PC-3 (cell line): ENCODE measurements at regions not wholly inside any gene's neighbourhood (a gene's known extent, or its start where the extent isn't known, plus 50 kb on each side); places are given as distances from the start of the nearest gene placed in this dataset.

Source experiments
- ATAC-seq: fragments of 200-7000 bp; cut with Tn5 transposase; 2 replicates; pipeline ENCODE4 v1.9.1; 2020; ENCODE audit warnings: mild to moderate bottlenecking, moderate library complexity
- BruUV-seq: library from RNA; stranded (reverse); fragments of 400-500 nt; replicated peaks from 2 replicates; lab custom pipeline; 2021; lab: Mats Ljungman, UMichigan
- CTCF ChIA-PET: fragments of 300-600 bp; sonication (Branson Sonifier 250); formaldehyde crosslinking; loops from one replicate; lab custom pipeline; 2022; ENCODE audit warnings: antibody characterized with exemption; lab: Charles Lee
- POLR2A ChIA-PET: fragments of 300-600 bp; sonication (Branson Sonifier 250); formaldehyde crosslinking; loops from one replicate; lab custom pipeline; 2022; ENCODE audit warnings: antibody characterized with exemption; ENCODE audit not compliant: unreplicated experiment; lab: Charles Lee
- DNase-seq: peaks from one replicate; pipeline ENCODE4 v3.0.0-alpha.2; 2015
- H2AFZ ChIP-seq: fragments of 300-600 bp; sonication (generic); 2 replicates; pipeline ENCODE4 v1.6.0; 2016; ENCODE audit warnings: antibody characterized with exemption, low read length
- H3F3A ChIP-seq: fragments of 300-600 bp; sonication (generic); one replicate; pipeline ENCODE4 v1.6.0; 2017; ENCODE audit warnings: antibody characterized with exemption, low read length, control low read depth, mild to moderate bottlenecking; ENCODE audit not compliant: unreplicated experiment
- H3K27ac ChIP-seq: fragments of 300-600 bp; sonication (generic); 2 replicates; pipeline ENCODE4 v1.5.1; 2016; ENCODE audit warnings: mild to moderate bottlenecking, low read length
- H3K27me3 ChIP-seq: fragments of 300-600 bp; sonication (generic); 2 replicates; pipeline ENCODE4 v1.6.1; 2016; ENCODE audit warnings: low read length, mixed read lengths
- H3K36me3 ChIP-seq: fragments of 300-600 bp; sonication (generic); 2 replicates; pipeline ENCODE4 v1.6.1; 2016; ENCODE audit warnings: low read depth, mixed run types, low read length, mixed read lengths
- H3K4me1 ChIP-seq: fragments of 300-600 bp; sonication (generic); 2 replicates; pipeline ENCODE4 v1.5.1; 2016; ENCODE audit warnings: low read length; ENCODE audit not compliant: insufficient read depth
- H3K4me2 ChIP-seq: fragments of 300-600 bp; sonication (generic); 2 replicates; pipeline ENCODE4 v1.6.0; 2016; ENCODE audit warnings: low read length
- H3K4me3 ChIP-seq: fragments of 300-600 bp; sonication (generic); 2 replicates; pipeline ENCODE4 v1.5.1; 2016; ENCODE audit warnings: mild to moderate bottlenecking, low read length, mixed read lengths
- H3K79me2 ChIP-seq: fragments of 300-600 bp; sonication (generic); 2 replicates; pipeline ENCODE4 v1.6.1; 2017; ENCODE audit warnings: low read length, mixed read lengths
- H3K9ac ChIP-seq: fragments of 300-600 bp; sonication (generic); 2 replicates; pipeline ENCODE4 v1.6.0; 2016; ENCODE audit warnings: mild to moderate bottlenecking, low read length
- H3K9me2 ChIP-seq: fragments of 300-600 bp; sonication (generic); replicated peaks from 2 replicates; pipeline ENCODE4 v1.6.1; 2016; ENCODE audit warnings: mixed run types, low read length, mixed read lengths
- H3K9me3 ChIP-seq: fragments of 300-600 bp; sonication (generic); 2 replicates; pipeline ENCODE4 v1.6.1; 2016; ENCODE audit warnings: low read length, mixed read lengths
- H4K20me1 ChIP-seq: fragments of 300-600 bp; sonication (generic); 2 replicates; pipeline ENCODE4 v1.6.1; 2016; ENCODE audit warnings: low read length, mixed read lengths
- EZH2 ChIP-seq: fragments of 300-600 bp; sonication (generic); IDR thresholded peaks from one replicate; pipeline ENCODE4 v1.6.1; 2017; ENCODE audit warnings: antibody characterized with exemption, mild to moderate bottlenecking, low read length; ENCODE audit not compliant: unreplicated experiment
- EZH2phosphoT487 ChIP-seq: fragments of 300-600 bp; sonication (generic); IDR thresholded peaks from 2 replicates; pipeline ENCODE4 v1.6.1; 2018; ENCODE audit warnings: mild to moderate bottlenecking, antibody characterized with exemption, low read length, borderline replicate concordance
- intact Hi-C: fragments of 100-400 bp; cut with micrococcal nuclease; formaldehyde crosslinking; loops from 2 replicates; pipeline ENCODE4 v1.9.0; 2023
- TF ChIP-seq, protein P1 (sequence below): fragments of 300-600 bp; sonication (generic); conservative IDR thresholded peaks from 2 replicates; pipeline ENCODE4 v1.5.1; 2017; ENCODE audit warnings: antibody characterized with exemption, low read depth, mild to moderate bottlenecking, low read length

DNA sequence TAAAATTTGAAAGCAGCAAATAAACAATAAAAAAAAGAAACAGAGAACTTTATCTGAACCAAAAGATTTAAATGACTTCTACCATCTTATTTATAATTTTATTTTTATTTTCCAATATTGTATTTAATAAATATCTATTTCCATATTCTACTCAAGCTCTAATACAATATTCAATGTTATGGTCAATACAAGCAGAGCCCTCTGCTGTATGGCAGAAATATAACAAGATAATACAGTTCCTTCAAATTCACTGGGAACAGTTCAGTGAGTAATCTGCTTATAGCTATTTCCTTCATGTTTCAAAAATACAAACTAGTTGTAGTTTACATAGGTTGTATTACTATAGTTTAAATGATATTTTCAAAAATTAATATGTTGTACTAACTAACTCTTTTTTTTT is 332.7 kb downstream of the PRDM9 start:
- TF ChIP-seq EZH2phosphoT487 (no peak), EZH2 (no peak)
- TF ChIP-seq, protein P1, sequence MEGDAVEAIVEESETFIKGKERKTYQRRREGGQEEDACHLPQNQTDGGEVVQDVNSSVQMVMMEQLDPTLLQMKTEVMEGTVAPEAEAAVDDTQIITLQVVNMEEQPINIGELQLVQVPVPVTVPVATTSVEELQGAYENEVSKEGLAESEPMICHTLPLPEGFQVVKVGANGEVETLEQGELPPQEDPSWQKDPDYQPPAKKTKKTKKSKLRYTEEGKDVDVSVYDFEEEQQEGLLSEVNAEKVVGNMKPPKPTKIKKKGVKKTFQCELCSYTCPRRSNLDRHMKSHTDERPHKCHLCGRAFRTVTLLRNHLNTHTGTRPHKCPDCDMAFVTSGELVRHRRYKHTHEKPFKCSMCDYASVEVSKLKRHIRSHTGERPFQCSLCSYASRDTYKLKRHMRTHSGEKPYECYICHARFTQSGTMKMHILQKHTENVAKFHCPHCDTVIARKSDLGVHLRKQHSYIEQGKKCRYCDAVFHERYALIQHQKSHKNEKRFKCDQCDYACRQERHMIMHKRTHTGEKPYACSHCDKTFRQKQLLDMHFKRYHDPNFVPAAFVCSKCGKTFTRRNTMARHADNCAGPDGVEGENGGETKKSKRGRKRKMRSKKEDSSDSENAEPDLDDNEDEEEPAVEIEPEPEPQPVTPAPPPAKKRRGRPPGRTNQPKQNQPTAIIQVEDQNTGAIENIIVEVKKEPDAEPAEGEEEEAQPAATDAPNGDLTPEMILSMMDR, result peak; percentile 33; the same call in 1 of the 2 replicates
- intact Hi-C loops, result no loop called here
- H3F3A ChIP-seq, result no peaks in the 10 kb centered on the region

DNA sequence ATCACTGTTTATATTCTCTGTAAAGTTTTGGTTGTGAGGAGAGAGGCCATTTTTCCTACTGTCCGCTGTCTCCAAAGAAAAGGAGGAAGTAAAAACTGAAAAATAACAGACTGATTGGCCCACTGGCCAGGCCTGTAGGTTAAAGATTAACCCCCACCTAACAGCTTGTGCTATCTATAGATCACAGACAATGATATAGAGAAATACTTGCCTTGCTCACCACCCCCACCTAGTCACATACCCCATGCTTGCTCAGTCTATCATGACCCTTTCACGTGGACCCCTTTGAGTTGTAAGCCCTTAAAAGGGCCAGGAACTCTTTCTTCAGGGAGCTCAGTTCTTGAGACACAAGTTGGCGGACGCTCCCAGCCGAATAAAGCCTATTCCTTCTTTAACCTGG is 357.4 kb downstream of the PRDM9 start:
- BruUV-seq, result no TSS peak
- DNase-seq, result no peak

More for the DNA sequence above, 332.7 kb downstream of the PRDM9 start:
- no peaks in the 10 kb centered on the region for H3K36me3 ChIP-seq
- no peak overlapping the region for H3K9ac ChIP-seq
- no peak overlapping the region for H3K27ac ChIP-seq
- no peak overlapping the region for H2AFZ ChIP-seq
- no peaks in the 10 kb centered on the region for H3K4me1 ChIP-seq
- H3K79me2 ChIP-seq, result no peaks in the 10 kb centered on the region
- H3K4me2 ChIP-seq, result no peak overlapping the region
- no peak overlapping the region for H3K4me3 ChIP-seq
- H4K20me1 ChIP-seq, result no peaks in the 10 kb centered on the region
- no peaks in the 10 kb centered on the region for H3K27me3 ChIP-seq
- no peaks in the 10 kb centered on the region for H3K9me2 ChIP-seq
- peak; percentile 60 for ATAC-seq
- BruUV-seq, result no TSS peak
- ChIA-PET CTCF (interaction anchor here (0.7 kb wide), 2 partner anchors 20 to 93 kb away, joined by 3 read pairs; no protein-coding TSS in a partner anchor), POLR2A (no interaction called here)
- H3K9me3 ChIP-seq, result no peaks in the 10 kb centered on the region
- peak; percentile 22 for DNase-seq

DNA sequence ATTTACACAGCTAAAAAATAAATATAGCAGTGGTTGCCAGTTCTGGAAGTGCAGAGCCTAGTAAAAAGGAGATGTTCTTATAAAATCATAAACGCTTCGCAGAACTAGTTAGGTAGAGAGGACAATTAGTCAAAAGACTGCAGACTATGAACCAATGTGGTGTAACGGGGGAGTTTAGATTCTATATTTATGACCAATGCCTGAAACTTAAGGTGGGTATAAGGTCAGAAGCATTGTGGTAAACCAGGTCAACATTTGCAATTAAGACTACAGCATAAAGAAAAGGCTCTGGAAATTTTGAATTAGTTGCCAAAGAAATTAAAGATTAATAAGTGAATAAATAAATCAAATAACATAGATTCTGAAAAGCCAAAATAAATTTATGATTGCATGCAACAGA is 370.4 kb downstream of the PRDM9 start:
- no peaks in the 10 kb centered on the region for H3K9me2 ChIP-seq
- H3K27ac ChIP-seq, result no peak overlapping the region
- intact Hi-C loops, result no loop called here
- H3F3A ChIP-seq, result no peaks in the 10 kb centered on the region
- TF ChIP-seq EZH2, result no peak
- TF ChIP-seq, protein P1, result no peak
- no peak for TF ChIP-seq EZH2phosphoT487
- BruUV-seq, result no TSS peak
- no peaks in the 10 kb centered on the region for H3K4me1 ChIP-seq
- H4K20me1 ChIP-seq, result no peaks in the 10 kb centered on the region
- ChIA-PET CTCF (no interaction called here), POLR2A (no interaction called here)
- H3K9ac ChIP-seq, result no peak overlapping the region
- no peak overlapping the region for H2AFZ ChIP-seq
- H3K79me2 ChIP-seq, result no peaks in the 10 kb centered on the region
- no peak overlapping the region for H3K4me2 ChIP-seq
- no peaks in the 10 kb centered on the region for H3K9me3 ChIP-seq
- no peaks in the 10 kb centered on the region for H3K36me3 ChIP-seq
- ATAC-seq, result no peak
- H3K4me3 ChIP-seq, result no peak overlapping the region
- no peak for DNase-seq
- H3K27me3 ChIP-seq, result no peaks in the 10 kb centered on the region

More for the DNA sequence above, 357.4 kb downstream of the PRDM9 start:
- Histone ChIP-seq H2AFZ (no peak overlapping the region), H3K79me2 (no peaks in the 10 kb centered on the region), H3K27me3 (no peaks in the 10 kb centered on the region), H3K36me3 (no peaks in the 10 kb centered on the region), H3K9ac (no peak overlapping the region), H3K4me1 (no peaks in the 10 kb centered on the region), H3K4me3 (no peak overlapping the region), H3K9me3 (no peaks in the 10 kb centered on the region), H3K9me2 (no peaks in the 10 kb centered on the region), H3K27ac (no peak overlapping the region), H3F3A (no peaks in the 10 kb centered on the region), H3K4me2 (no peak overlapping the region), H4K20me1 (no peaks in the 10 kb centered on the region)
- intact Hi-C loops, result no loop called here
- TF ChIP-seq EZH2 (no peak), EZH2phosphoT487 (no peak)
- TF ChIP-seq, protein P1, result no peak
- no peak for ATAC-seq
- POLR2A ChIA-PET, result no interaction called here
- CTCF ChIA-PET, result no interaction called here
